UCSD-AML1 (cell line): ENCODE measurements at regions not wholly inside any gene's neighbourhood (a gene's known extent, or its start where the extent isn't known, plus 50 kb on each side); places are given as distances from the start of the nearest gene placed in this dataset.
"Not testable (repeated sequence)": the region's sequence is repeated elsewhere in the genome, so short reads cannot be mapped to it uniquely, and the experiment has no call there.

Source experiments
- DNase-seq: peaks from one replicate; lab custom pipeline; 2025; ENCODE audit not compliant: unreplicated experiment; lab: John Stamatoyannopoulos, UW

GRCh38 chr14:25699981-25700380 is 650.0 kb upstream of the STXBP6 start:
- no peak for DNase-seq

GRCh38 chr14:25698111-25698510 is 648.2 kb upstream of the STXBP6 start:
- DNase-seq = no peak

- no peak for DNase-seq
These were observed 646.2 kb upstream of the STXBP6 start for GRCh38 chr14:25696176-25696575.

GRCh38 chr14:25685004-25685403 is 635.1 kb upstream of the STXBP6 start:
- DNase-seq = no peak

GRCh38 chr14:25680934-25681333 is 631.0 kb upstream of the STXBP6 start:
- DNase-seq = no peak

- DNase-seq = not testable (repeated sequence)
These were observed 630.6 kb upstream of the STXBP6 start for GRCh38 chr14:25680511-25680910.

- DNase-seq = no peak
These were observed 627.2 kb upstream of the STXBP6 start for GRCh38 chr14:25677111-25677510.

- no peak for DNase-seq
These were observed 617.4 kb upstream of the STXBP6 start for GRCh38 chr14:25667387-25667786.

- DNase-seq = no peak
These were observed 616.9 kb upstream of the STXBP6 start for GRCh38 chr14:25666877-25667276.

- DNase-seq = no peak
These were observed 609.0 kb upstream of the STXBP6 start for GRCh38 chr14:25658988-25659387.

- DNase-seq = no peak
These were observed 580.5 kb upstream of the STXBP6 start for GRCh38 chr14:25630447-25630846.

GRCh38 chr14:25628978-25629377 is 579.0 kb upstream of the STXBP6 start:
- no peak for DNase-seq

- DNase-seq = no peak
These were observed 578.4 kb upstream of the STXBP6 start for GRCh38 chr14:25628390-25628789.

GRCh38 chr14:25626986-25627385 is 577.0 kb upstream of the STXBP6 start:
- DNase-seq = no peak

GRCh38 chr14:25622763-25623162 is 572.8 kb upstream of the STXBP6 start:
- no peak for DNase-seq

- no peak for DNase-seq
These were observed 570.6 kb upstream of the STXBP6 start for GRCh38 chr14:25620515-25620914.

GRCh38 chr14:25615174-25615573 is 565.2 kb upstream of the STXBP6 start:
- no peak for DNase-seq

GRCh38 chr14:25607192-25607591 is 557.2 kb upstream of the STXBP6 start:
- no peak for DNase-seq

GRCh38 chr14:25602106-25602505 is 552.2 kb upstream of the STXBP6 start:
- no peak for DNase-seq

- DNase-seq = no peak
These were observed 538.8 kb upstream of the STXBP6 start for GRCh38 chr14:25588751-25589150.

GRCh38 chr14:25574628-25575325 is 524.8 kb upstream of the STXBP6 start:
- DNase-seq = no peak

GRCh38 chr14:25570483-25570882 is 520.5 kb upstream of the STXBP6 start:
- DNase-seq = no peak

- DNase-seq = no peak
These were observed 507.5 kb upstream of the STXBP6 start for GRCh38 chr14:25557466-25557865.
